Testis (tissue), 2 donors: ENCODE measurements at regions not wholly inside any gene's neighbourhood (a gene's known extent, or its start where the extent isn't known, plus 50 kb on each side); places are given as distances from the start of the nearest gene placed in this dataset.

Experiments used
- POLR2A ChIP-seq: fragments of 450-650 bp; IDR thresholded peaks from one replicate; pipeline ENCODE4 v1.6.1; 2017; ENCODE audit warnings: antibody characterized with exemption, mild to moderate bottlenecking, moderate library complexity
- TF ChIP-seq, protein P1 (sequence below), 3 experiments: fragments of 450-650 bp in 2 of 3; fragments of 200-600 bp in 1 of 3; sonication (generic) in 1 of 3; IDR thresholded peaks; one replicate each; pipeline ENCODE4 v1.5.1; 2016 to 2019; ENCODE audit warnings: antibody characterized with exemption in 3 of 3, mild to moderate bottlenecking in 2 of 3, moderate library complexity in 1 of 3

DNA sequence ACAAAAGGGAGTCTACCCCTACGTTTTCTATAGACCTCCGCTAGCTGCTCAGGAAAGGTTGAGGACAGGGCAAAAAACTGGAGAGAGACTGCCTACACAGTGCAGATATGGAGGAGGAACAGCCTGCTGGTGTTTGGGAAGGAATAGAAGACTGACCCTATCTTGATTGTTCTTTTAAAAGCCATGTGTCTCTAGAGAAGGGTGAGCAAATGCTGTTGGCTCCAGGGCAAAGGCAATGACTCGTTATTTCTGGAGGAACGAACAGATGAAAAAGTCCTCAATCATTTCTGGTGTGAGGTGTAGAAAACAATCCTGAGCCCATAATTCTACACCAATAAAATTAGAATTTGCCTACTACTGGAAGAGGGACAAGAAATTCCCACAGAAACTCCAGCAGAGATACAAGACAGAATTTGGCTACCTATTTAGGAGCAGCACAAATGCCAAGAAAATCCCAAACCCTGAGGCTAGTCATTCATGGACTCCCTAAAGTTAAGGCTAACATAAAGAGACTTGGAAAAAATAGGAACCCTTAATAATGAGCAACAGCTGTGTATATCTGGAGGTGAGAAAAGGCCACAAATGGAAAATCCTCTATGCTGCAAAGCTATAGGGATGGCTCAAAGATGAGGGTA lies 1206.3 kb upstream of the CNTN5 start:
- TF ChIP-seq, protein P1, sequence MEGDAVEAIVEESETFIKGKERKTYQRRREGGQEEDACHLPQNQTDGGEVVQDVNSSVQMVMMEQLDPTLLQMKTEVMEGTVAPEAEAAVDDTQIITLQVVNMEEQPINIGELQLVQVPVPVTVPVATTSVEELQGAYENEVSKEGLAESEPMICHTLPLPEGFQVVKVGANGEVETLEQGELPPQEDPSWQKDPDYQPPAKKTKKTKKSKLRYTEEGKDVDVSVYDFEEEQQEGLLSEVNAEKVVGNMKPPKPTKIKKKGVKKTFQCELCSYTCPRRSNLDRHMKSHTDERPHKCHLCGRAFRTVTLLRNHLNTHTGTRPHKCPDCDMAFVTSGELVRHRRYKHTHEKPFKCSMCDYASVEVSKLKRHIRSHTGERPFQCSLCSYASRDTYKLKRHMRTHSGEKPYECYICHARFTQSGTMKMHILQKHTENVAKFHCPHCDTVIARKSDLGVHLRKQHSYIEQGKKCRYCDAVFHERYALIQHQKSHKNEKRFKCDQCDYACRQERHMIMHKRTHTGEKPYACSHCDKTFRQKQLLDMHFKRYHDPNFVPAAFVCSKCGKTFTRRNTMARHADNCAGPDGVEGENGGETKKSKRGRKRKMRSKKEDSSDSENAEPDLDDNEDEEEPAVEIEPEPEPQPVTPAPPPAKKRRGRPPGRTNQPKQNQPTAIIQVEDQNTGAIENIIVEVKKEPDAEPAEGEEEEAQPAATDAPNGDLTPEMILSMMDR (IDR thresholded peaks at IDR 0.05) = no peak
- TF ChIP-seq POLR2A = no peak
